T-helper 1 cell treated with Interleukin-12 subunit alpha and Interleukin-12 subunit beta and Interleukin-4 antibody, amounts not matched to agents 30 ng/mL and 1 ng/mL, for 36 hours (primary cell): ENCODE measurements at regions not wholly inside any gene's neighbourhood (a gene's known extent, or its start where the extent isn't known, plus 50 kb on each side); places are given as distances from the start of the nearest gene placed in this dataset.

Source experiments
- intact Hi-C: fragments of 100-400 bp; cut with micrococcal nuclease; formaldehyde crosslinking; loops from one replicate; pipeline ENCODE4 v1.15.1; 2024

DNA sequence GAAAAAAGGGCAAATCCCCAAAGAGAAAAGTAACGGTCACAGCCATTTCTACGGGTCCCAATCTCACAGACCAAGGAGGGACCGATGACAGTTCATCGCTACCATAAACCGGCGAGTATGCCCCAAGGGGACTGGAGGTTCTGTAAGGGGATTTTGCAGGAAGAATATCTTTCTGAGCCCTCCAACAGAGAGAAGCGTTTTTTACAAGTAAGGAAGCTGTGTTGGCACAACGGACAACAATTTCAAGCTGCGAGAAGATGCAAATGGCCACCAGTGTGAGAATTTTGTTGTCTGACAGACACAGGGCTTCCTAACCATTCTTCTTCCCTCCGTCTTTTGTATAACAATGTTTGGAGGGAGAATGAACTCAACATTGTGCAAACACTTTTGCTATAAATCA is 1043.1 kb downstream of the ADGRL2 start:
- intact Hi-C loops, result no loop called here

DNA sequence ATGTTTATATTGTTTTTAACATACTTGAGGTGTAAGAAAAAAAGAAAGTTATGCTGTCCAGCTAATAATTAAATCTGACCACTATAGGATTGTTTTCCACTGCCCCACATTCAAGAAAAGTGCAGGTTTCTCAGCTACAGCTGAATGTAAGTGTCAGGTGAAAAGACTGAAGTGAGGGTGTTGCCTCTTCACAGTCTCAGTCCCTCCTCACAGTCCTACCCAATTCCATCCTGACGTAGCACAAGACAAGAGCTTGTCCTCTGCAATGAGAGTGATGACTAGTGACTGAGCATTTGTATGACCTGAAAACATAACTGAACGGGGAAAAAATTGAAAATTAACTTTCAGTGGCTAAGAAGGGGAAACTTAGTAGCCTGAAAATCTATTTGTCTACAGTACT is 1039.5 kb downstream of the ADGRL2 start:
- intact Hi-C loops, result no loop called here

DNA sequence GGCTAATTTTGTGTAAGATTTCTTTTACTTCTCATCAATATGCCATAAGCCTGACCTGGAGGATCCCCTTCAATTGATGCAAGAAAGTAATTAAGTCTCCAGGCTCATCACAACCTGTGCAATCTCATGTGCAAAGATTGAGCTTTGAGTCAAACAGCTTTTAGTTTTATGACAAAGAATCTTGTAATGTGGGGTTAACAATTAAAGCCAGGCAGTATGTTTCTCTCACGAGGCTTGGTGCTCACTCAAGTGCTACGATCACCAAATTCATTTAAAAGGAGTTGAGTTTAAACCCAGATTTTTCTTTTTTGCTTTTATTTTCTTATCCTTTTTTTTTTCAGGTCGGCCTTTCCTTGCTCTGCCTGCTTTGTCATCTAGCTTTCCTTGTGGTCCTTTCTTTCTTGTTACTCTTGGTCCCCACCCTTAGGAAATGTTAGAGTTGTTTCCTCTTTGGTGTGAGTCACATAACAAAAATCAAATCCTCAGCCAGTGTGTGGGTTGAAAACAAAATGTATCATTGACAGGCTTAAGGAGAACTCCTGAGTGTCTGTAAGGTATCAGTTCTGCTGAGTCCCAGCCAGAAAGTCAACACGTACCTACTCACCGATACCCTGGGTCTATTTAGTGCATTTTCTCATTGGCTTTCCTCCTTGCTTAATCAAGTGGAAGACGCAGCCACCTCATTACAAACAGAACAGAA is 1037.2 kb downstream of the ADGRL2 start:
- intact Hi-C loops, result no loop called here

DNA sequence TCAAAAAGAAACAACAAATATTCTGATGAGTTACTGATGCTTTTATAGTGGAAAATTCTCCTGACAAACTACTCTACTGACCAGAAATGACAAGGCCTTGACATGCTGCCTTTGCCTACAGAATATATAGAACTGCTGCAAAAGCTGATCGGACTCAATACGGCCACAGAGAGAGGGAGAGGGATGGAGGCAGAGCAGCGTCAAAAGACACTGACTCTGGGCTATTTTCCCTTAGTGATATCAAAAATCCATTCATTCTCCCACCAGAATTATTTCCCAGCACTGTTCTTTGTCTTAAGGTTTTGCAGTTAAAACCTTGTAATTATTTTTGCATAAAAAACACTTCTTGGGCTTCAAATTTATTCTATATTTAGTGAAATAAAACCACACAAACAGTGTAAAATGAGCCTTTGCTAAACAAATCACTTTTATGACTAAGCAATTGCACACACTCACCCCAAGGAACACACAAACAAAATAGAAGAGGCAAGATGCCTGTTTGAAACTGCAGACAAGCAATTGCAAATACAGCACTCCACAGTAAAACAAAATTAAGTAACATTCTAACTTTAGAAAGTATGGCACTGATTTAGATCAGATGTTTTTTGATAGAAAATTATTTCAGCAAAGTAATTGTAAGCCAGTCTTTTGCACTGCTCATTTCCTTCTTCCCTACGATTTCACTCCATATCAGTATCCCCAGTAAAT is 1036.4 kb downstream of the ADGRL2 start:
- intact Hi-C loops, result no loop called here

DNA sequence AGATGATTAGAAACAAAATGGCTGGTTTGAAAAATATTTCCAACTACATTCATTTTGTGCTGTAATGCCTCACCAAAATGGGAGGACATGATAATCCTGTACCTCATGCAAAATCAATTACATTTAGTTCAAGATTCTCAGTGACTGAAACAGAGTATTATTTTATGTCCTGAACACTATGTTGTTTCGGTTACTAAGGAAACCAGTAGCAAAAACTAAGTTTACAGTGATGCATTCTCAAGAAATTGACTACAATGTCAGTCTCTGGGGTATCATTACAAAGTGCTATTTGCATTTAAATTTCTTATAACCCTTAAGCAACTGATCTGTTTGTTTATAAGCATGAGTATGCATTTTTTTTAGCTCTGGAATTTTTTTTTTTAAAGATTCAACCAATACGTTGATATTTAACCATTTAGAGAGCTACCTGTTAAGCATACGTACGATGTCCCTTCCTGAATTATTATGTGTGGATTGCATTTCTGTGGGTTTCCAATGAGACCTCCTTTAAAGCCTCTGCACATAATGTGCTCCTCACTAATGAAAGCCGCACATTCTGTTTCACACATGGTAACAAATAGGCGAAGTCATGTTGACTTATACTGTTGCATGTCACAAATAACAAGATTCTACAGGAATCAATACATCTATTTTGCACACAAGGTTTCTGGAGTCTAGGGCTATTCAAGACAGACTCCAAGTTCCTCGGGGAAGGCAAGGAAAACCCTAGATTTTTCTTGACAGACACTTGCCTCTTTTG is 1035.7 kb downstream of the ADGRL2 start:
- intact Hi-C loops, result no loop called here

DNA sequence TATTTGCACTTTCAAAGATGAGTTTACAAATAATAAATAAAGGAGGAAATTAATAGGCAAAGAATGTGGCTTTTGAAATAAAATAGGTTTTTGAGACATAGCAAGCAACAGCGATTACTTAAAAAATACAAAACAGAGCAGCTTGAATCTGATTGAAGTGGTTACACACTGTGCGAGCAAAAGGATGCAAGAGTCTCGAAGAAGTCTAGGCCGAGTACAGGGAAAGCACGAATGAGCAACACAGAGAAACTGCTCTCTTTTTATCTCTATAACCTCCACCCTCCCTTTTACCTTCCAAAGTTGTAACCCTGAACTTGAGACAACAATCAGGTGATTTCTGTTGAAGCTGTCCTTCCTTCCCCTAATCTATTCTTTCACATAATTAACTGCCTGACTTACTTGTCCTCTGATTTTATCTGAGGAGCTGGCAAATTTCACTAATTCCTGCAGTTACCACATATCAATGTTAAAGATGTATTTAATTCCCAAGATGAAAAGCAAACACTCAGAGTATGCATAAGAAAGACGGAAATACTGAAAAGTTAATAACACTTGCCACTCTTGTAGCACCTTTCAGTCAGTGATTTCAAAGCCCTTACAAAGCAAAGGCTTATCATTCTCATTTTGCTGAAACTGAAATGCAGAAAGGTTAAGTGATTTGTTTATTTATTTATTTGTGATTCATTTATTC is 1030.1 kb downstream of the ADGRL2 start:
- intact Hi-C loops, result no loop called here

DNA sequence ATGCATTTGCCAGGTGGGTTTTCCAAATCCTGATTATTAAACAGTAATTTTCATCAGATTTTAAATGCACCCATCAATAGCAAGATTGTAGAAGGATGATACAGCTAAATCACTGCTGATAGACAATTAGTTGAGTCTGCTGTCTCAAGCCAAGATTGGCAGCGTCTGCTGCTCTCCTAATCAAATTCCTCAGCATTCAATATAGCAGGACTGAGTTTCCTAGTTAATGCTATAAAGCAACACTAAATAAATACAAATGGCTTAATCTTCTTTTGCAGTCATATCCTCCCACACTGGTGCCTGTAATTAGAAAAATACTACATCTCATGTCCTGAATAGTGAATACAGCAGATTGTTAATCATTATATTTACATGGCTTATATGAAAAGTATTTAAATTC is 1028.8 kb downstream of the ADGRL2 start:
- intact Hi-C loops, result no loop called here

DNA sequence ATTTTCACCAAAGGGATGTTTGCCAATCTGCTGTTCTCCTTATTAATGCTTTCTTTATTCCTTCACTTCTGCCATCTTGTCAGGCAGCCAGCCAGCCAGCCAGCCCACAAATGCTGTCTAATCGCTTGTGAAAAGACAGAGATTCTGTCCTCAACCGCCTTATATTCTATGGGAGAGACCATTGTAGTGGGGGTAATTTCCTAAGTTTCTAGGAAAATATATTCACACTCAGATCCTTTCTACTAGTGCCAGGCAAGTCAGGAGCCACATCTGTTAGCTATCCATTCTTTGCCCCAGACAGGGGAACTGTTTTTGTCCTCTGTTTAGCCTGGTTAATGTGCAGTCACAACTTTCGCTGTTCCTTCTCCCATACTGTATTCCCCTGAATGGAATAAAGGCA is 1023.1 kb downstream of the ADGRL2 start:
- intact Hi-C loops, result no loop called here

DNA sequence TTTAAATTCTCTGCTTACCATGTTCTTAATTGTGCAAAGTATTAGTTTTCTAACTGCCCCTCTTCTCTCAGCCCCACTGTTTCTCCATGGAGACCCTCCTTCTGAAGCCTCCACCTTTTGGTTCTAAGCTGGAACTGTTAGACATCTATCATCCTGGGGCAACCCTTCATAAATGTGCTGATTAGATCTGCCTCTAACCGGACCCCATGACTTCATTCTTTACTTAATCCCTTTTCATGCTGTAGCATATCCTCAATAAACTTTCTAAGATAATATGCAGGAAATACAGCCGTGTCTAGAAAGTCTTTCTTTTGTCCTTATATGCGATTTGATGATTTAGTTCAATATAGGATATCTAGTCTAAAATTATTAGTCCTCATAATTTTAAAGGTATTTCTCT is 1020.1 kb downstream of the ADGRL2 start:
- intact Hi-C loops, result no loop called here

DNA sequence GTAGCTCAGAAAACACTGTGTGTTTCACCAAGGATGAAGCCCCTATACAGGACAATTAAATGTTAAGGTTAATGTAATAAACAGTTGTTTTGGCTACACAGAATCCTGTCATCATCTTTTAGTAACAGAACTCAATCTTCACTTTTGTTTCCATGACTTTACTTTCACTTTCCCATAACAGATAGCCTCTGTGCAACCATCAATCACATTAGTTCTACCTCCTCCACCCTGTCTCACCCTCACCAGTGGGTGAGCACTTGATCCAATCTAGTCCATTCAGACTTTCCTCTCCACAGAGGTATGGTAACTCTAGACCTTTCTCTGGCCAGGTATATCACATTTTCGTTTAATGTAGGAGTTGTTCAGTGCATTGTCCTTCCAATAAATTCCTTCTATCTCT is 1018.5 kb downstream of the ADGRL2 start:
- intact Hi-C loops, result no loop called here

DNA sequence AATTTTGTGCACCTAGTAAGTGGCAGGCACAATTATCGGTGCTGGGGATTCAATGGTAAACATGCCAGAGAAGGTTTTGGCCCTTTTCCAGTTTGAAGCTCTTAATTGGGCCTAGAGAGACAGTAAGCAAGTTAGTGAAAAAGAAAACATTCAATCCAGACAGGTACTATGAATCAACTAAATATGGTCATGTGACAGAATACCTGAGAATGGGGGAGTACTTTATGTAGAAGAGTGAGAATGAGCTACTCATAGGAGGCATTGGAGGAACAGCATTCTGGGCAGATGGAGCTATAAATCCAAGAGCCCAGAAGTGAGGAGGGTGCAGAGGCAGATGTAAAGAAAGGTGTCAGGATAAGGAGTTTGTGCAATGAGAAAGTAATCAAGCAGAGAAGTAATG is 1017.9 kb downstream of the ADGRL2 start:
- intact Hi-C loops, result no loop called here

DNA sequence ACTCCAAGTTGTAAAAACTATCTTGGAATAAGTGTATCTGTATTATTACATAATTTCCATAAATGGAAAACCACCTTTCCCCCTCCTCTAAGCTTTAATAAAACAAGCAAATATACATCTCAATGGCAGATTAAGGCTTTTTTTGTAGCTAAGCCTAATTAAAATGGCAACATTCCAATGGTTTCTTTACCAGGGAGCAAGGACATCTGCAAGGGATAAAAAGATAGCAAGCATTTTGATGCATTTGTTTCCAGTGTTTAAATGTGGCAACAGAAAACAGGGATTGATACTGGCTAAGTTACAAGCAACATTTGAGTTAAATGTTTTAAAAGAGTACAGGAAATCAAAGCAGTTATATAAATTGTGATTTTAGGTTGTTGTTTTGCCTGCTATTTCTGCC is 1012.7 kb downstream of the ADGRL2 start:
- intact Hi-C loops, result no loop called here

DNA sequence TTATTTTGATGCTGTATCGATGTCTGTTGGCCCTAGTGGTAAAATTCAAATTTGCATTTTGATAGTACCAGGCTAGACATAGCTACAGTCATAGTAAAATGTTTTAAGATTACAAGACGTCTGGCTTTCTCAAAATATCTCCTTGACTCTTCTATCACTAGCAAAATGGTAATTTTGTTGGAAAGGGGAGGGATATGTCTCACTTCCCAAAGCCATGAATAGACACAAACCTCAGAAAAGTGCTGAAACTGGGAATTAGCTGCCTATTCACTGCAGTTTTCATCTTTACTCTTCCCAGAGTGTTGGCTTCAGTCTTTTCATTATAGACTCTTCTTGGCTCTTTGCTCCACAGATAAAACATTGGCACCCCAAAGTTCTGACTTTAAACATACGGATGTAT is 1009.9 kb downstream of the ADGRL2 start:
- intact Hi-C loops, result no loop called here

DNA sequence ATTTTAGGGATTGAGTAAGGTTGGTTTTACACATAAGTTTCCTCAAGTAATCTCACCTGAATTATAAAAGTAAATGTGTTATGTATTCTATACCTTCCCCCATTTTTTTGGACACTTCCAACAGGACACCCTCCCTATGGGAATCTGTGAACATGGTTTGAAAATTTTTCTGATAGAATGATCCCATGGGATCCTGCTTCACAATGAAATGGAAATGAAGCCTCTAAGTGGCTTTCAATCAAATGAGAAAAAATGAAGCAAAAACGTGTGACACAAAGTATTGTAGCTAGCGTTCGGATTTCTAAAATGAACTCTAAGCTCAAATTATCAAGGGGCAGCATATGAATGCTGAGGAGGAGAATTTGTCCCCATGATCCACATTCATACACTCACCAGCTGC is 1006.8 kb downstream of the ADGRL2 start:
- intact Hi-C loops, result no loop called here

DNA sequence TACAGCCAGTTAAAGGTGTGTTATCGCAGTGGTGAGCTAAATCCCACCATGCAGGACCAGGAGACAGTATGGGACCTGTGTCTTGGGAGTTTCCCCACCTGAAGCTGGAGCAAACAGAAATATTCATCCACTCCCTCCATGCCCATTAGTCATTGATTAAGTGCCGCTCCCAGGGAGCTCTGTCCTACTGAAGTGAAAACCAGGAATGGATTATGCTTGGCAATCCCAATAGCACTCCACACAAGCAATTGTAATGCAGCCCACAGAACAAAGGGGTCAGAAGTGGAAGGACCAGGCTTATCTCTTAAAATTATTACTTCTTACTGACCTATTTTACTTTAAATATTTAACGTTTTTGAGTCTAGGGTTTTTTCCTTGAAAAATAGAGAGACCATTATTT is 1005.4 kb downstream of the ADGRL2 start:
- intact Hi-C loops, result no loop called here

DNA sequence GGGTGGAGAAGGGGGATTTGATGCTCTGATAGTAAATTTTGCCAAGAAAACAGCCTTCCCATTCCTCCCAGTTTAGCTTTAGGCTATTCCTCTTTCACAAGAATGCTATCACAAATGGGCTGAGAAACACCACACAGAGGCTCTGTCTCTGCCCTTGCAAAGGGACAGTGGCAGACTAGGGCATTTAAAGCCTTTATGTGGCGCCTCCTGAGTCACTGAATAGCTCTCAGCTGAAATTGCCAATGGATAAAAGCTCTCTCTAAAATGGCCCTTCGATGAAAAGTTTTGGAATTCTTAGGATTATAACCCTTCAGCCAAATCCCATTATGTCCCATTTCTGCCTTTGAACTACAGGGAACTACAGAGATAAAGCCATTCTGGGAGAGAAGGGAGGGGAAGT is 1000.4 kb downstream of the ADGRL2 start:
- intact Hi-C loops, result no loop called here

DNA sequence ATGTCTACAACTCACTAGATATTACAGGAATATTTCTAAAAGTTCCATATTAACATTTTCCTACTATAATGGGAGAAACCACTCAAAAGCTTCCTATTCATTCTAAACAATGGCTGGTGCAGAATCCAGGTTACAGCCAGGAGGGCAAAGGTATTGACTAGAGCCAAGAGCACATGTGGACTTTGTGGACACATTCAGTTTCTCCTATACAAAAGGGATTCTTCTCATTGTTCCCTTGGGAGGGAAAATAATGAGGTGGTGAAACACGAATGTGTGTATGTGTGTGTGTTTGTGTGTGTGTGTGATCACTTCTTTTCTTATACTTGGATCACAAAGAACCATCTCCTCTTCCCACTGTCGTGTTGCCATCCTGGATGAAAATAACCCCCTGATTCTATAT is 1000.0 kb downstream of the ADGRL2 start:
- intact Hi-C loops, result no loop called here

DNA sequence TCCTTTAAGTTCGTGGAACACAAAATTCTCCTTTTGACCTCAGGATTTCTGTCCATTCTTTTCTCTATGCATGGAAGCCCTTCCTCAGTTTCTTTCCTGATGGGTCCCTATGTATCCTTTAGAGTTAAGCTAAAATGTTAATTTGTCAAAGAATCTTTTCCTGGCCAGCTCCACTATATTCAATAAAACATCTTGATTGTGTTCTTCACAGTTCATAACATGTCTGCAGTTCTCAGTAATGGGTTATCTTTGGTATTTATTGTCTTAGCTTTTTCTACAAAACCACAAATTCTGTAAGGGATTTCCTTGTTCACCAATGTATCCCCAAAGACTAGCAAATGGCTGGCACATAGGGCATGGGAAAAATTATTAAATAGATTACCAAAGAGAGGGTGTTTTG is 998.5 kb downstream of the ADGRL2 start:
- intact Hi-C loops, result no loop called here

DNA sequence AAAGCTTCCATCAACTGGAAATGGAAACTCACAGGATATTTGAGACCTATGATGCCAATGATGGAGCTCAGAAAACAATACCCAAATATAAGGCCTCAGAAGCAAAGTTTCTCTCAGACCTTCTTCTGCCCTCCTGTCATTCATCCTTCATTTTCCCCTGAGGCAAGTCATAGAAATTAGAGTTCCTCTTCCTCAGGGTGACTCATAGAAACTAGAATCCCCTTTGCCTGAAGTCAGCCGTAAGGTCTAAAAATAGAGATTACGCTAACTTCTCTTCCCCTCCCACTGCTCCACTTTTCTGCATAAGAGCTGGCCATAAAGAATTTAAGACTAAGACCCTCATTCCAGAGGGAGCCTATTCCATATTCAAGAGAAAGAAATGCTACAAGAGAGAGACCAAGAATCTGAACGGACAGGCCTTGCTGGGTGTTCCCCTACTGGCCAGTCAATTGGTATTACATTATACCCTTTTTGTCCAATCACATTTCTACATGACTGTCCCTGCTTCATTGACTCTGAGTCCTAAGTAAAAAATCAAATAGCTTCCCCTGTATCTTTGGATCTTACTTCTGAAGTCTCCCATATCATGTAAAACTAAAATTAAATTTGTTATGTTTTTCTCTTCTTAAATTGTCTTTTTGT is 994.9 kb downstream of the ADGRL2 start:
- intact Hi-C loops, result no loop called here

DNA sequence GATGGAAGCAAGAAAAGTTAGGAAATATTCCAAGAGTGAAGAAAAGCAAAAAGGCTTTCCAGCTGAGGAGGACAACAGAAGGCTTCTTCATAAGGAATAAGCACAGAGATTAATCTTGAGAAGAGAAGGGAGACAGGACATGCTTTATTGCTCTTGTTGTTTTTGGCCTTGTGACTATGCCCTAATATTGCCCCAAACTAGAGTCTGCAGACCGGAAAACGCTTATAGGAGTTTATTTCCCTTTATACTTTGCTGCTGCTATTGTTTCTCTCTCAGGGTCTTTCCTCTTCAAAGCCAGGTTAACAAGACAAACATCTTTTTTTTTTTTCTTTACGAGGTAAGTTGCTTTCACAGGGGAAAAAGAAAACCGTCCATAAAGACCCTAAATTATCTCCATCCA is 991.4 kb downstream of the ADGRL2 start:
- intact Hi-C loops, result no loop called here

DNA sequence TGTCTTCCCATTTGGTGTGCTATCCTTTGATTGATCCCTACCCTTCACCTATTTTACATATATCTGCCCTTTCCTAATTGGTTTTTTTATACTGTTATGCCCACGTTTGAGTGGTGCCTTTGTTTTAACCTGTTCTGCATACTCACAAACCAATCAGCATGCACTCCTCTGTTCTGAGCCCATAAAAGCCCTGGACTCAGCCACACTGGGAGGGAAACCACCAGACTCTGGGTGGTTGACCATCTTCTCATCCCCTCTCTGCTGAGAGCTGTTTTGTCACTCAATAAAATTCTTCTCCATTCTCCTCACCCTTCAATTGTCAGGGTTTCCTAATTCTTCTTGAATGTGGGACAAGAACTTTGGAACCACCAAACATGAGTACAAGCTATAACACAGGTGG is 989.8 kb downstream of the ADGRL2 start:
- intact Hi-C loops, result no loop called here

DNA sequence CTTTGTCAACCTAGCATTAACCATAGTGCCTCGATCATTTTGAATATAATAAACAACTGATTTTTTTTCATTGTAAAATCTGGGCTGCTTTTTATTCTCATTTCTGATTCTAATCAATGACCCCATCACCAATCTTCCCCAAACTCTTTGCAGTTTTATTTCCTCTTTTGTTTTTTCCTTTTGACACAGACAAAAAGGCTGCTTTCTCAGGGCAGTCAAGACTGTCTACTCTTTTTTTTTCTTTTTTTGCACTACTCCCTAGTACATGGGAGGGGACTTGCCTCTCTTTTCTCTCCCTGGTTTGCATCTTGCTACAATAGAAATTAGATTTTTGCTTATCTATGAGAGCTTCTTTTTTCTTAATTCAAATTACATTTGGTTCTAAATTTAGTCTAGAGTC is 987.9 kb downstream of the ADGRL2 start:
- intact Hi-C loops, result no loop called here
